ENCODE measurements at regions not wholly inside any gene's neighbourhood (a gene's known extent, or its start where the extent isn't known, plus 50 kb on each side); places are given as distances from the start of the nearest gene placed in this dataset.

DNA sequence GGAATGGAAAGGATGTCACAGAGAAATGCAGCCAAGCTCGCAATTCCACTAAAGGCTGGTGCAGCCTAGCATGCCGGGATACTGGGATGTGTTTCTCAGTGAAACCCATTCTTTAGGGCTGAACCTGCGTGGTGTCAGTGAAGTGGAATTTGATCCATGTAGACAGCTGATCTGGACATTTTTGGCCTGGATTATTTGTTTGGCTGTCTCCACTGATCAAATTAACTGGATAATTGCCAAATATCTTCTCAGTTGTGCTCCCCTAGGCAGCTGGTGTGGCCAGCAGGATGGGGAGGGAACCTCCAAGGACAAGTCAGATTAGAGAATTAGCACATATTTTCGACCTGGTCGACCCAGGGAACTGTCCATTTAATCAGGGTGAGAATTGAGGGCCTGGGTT lies 318.4 kb downstream of the RPS6KC1 start:
- Histone ChIP-seq H3K9me3 (no peaks in the 10 kb centered on the region), H3K27ac (no peak overlapping the region), H3K27me3 (no peaks in the 10 kb centered on the region), H3K4me1 (no peaks in the 10 kb centered on the region), H3K36me3 (no peaks in the 10 kb centered on the region), H3K4me3 (no peak overlapping the region)
- TF ChIP-seq, protein P1, sequence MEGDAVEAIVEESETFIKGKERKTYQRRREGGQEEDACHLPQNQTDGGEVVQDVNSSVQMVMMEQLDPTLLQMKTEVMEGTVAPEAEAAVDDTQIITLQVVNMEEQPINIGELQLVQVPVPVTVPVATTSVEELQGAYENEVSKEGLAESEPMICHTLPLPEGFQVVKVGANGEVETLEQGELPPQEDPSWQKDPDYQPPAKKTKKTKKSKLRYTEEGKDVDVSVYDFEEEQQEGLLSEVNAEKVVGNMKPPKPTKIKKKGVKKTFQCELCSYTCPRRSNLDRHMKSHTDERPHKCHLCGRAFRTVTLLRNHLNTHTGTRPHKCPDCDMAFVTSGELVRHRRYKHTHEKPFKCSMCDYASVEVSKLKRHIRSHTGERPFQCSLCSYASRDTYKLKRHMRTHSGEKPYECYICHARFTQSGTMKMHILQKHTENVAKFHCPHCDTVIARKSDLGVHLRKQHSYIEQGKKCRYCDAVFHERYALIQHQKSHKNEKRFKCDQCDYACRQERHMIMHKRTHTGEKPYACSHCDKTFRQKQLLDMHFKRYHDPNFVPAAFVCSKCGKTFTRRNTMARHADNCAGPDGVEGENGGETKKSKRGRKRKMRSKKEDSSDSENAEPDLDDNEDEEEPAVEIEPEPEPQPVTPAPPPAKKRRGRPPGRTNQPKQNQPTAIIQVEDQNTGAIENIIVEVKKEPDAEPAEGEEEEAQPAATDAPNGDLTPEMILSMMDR (IDR thresholded peaks at IDR 0.05), result no peak
- no peak for DNase-seq (ENCODE audit: low spot score)

DNA sequence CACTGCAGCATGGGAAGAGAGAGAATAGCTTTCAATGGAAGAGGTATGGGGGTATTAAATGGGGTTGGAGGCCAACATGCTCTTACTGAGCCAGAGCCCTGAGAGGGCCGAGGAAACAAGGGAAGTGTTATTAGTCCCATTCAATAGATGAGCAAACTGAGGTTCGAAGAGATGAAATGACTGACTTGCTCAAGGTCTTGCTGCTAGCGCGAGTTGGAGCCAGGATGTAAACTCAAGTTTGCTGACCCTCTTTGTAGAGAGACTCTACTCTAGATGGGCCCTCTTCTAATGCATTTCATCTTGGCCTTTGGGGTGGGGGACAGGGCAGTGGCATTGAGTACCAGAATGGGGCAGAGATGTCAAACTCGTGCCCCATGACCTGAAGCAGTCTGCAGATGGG lies 319.5 kb downstream of the RPS6KC1 start:
- no peaks in the 10 kb centered on the region for H3K9me3 ChIP-seq
- H3K27ac ChIP-seq, result no peak overlapping the region
- TF ChIP-seq, protein P1 (IDR thresholded peaks at IDR 0.05), result no peak
- no peak overlapping the region for H3K4me3 ChIP-seq
- H3K36me3 ChIP-seq, result no peaks in the 10 kb centered on the region
- no peaks in the 10 kb centered on the region for H3K27me3 ChIP-seq
- H3K4me1 ChIP-seq, result no peaks in the 10 kb centered on the region
- DNase-seq (ENCODE audit: low spot score), result no peak

DNA sequence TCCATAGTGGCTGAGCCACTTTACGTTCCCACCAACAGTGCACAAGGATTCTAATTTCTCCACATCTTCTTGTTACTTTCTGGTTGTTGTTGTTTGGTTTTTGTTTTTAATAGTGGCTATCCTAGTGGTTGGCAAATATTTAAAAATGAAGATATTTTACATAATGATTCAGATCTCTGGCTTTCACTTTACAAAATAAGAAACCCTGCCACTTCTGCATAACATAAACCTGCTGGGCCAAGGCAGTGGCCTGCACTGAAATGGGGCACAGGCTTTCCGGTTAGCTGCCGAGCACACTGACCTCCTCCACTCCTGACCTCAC lies 320.4 kb downstream of the RPS6KC1 start:
- no peaks in the 10 kb centered on the region for H3K36me3 ChIP-seq
- DNase-seq (ENCODE audit: low spot score), result no peak
- H3K27ac ChIP-seq, result no peak overlapping the region
- no peak overlapping the region for H3K4me3 ChIP-seq
- TF ChIP-seq, protein P1 (IDR thresholded peaks at IDR 0.05), result no peak
- no peaks in the 10 kb centered on the region for H3K9me3 ChIP-seq
- no peaks in the 10 kb centered on the region for H3K4me1 ChIP-seq
- H3K27me3 ChIP-seq, result no peaks in the 10 kb centered on the region

DNA sequence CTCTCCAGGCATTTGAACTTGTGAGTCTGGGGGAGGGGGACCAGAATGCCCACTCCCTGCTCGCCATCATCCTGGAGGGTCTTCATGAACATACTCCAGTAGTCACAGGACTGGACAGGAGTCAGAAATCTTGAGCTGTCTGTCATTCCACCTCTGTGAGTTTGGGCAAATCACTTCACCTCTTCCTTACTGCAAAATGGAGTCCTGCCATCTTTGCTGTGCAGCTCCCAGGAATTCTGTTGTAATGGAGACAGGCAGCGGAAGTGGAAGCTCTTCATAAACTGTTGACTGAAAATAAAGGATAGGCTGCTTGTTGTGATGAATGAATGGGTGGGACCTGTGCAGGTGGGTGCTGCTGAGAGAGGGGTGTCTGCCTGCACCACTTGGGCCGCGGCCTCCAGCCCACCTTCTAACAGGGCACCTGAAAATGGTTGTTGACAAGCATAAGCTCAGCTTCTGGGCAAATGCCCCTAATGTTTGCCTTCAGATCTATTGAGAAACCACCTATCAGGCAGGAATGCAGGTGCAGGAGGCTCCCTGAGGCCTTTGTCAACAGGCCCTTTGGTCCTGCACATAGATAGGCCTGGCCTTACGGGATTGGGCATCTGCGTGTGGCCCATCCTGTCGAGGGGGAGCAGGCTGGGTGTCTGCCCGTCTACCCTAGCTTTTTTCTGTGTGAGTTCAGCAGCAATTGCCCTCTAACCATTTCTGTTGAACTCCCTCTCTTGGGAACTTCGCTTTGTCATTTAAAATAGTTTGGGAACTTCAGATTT lies 321.0 kb downstream of the RPS6KC1 start:
- TF ChIP-seq, protein P1 (IDR thresholded peaks at IDR 0.05), result no peak
- H3K4me3 ChIP-seq, result no peak overlapping the region
- no peaks in the 10 kb centered on the region for H3K9me3 ChIP-seq
- DNase-seq (ENCODE audit: low spot score), result no peak
- H3K27ac ChIP-seq, result no peak overlapping the region
- no peaks in the 10 kb centered on the region for H3K4me1 ChIP-seq
- no peaks in the 10 kb centered on the region for H3K36me3 ChIP-seq
- no peaks in the 10 kb centered on the region for H3K27me3 ChIP-seq

DNA sequence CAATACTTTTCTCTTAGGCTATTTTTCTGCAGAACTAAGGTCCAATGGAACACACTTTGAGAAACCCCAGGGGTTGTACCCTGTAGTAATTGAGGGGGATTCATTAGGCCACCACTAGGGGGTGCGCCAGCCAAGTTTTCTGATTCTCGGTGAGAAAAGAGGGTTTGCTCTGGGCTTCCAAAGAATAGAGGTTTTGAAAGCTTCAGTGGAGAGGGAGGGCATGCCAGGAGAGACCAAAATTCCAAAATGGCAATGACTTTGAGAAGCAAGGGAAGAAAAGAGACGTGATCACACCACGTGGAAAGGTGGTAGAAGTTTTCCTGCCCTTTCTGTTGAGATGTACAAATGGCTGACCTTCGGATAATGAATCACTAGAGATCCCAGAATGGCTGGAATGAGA lies 323.3 kb downstream of the RPS6KC1 start:
- no peaks in the 10 kb centered on the region for H3K27me3 ChIP-seq
- no peak for DNase-seq (ENCODE audit: low spot score)
- H3K4me3 ChIP-seq, result no peak overlapping the region
- H3K27ac ChIP-seq, result no peak overlapping the region
- H3K9me3 ChIP-seq, result no peaks in the 10 kb centered on the region
- H3K4me1 ChIP-seq, result no peaks in the 10 kb centered on the region
- no peaks in the 10 kb centered on the region for H3K36me3 ChIP-seq
- TF ChIP-seq, protein P1 (IDR thresholded peaks at IDR 0.05), result peak; percentile 76 to 84

DNA sequence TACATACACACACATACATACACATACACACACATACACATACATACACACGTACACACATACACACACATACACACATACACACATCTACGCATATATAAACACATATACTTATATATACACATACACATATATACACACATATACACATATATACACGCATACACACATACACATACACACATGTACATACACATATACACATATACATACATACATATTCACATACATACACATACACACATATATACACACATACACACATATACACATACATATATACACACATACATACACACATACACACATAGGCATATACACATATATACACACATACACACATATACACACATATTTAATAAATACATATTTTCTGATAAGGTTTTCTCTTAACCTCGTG lies 324.0 kb downstream of the RPS6KC1 start:
- Histone ChIP-seq H3K4me3 (no peak overlapping the region), H3K27me3 (no peaks in the 10 kb centered on the region), H3K9me3 (no peaks in the 10 kb centered on the region), H3K27ac (no peak overlapping the region), H3K36me3 (no peaks in the 10 kb centered on the region), H3K4me1 (no peaks in the 10 kb centered on the region)
- TF ChIP-seq, protein P1 (IDR thresholded peaks at IDR 0.05), result no peak
- no peak for DNase-seq (ENCODE audit: low spot score)
